Activated naive CD4-positive, alpha-beta T cell treated with anti-CD3 and anti-CD28 coated beads, Interleukin-2, amount 50 U/mL, for 16 hours (primary cell): ENCODE measurements at regions not wholly inside any gene's neighbourhood (a gene's known extent, or its start where the extent isn't known, plus 50 kb on each side); places are given as distances from the start of the nearest gene placed in this dataset.

Experiments
- DNase-seq: peaks from one replicate; pipeline ENCODE4 v3.0.0-alpha.2; 2020

GRCh38 chr5:74074111-74074510 is 448.1 kb downstream of the ARHGEF28 start:
- no peak for DNase-seq

DNA sequence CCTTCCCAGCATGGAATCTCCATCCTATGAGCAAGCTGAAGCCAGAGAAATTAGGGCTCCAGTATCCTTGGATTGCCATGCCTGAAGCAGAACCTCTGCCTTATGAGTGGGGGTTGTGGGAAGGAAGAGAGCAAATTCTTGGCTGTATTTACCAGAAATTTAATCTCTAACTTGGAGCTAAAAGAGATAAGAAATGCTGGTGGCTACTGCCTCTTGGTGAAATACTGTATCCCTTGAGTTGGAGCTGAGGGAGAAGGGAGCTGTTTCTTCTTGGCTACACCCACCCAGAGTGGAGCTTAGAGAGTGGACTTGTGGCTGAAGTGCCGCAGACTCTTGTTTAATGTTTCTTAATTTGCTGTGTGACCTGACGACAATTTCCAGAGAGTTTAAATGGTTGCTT is 447.3 kb downstream of the ARHGEF28 start:
- DNase-seq, result no peak

DNA sequence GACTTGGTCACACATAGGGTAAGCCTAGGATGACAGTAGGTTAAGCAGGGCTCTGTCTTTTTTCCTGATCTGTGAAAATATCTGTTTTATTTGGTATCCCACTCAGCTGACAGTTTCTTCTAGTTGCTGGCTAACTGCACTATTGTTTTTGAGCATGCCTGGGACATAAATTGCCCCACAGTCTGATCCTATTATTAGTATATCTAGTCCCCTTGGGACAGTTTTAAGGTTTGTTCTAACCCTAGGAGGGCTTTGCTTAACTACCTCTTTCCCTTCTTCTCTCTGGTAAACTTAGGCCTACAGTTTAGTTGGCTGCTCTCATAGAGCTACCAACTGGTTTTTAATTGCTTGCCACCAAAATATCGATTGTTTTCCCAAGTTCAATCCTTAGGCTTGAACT is 446.6 kb downstream of the ARHGEF28 start:
- DNase-seq, result no peak

DNA sequence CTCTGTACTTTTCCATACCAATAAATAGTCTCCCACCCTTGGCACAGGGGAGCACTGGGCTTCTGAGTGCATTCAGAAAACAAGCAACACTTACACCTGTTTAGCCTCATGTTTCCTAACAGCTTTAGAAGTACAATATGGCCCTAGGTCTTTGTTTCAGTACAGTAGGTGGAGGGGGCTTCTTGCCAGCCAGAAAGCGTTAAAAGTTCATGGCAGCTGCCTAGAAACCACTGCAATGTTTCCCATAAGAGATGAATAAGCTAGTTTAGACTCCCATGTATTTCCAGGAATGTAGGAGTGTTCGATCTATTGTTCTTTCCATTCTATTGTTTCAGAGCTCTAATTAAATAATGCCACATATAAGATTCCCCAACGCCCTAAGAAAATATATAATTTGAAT is 444.8 kb downstream of the ARHGEF28 start:
- DNase-seq, result no peak

- no peak for DNase-seq
These were observed 443.7 kb downstream of the ARHGEF28 start for GRCh38 chr5:74069741-74070140.

DNA sequence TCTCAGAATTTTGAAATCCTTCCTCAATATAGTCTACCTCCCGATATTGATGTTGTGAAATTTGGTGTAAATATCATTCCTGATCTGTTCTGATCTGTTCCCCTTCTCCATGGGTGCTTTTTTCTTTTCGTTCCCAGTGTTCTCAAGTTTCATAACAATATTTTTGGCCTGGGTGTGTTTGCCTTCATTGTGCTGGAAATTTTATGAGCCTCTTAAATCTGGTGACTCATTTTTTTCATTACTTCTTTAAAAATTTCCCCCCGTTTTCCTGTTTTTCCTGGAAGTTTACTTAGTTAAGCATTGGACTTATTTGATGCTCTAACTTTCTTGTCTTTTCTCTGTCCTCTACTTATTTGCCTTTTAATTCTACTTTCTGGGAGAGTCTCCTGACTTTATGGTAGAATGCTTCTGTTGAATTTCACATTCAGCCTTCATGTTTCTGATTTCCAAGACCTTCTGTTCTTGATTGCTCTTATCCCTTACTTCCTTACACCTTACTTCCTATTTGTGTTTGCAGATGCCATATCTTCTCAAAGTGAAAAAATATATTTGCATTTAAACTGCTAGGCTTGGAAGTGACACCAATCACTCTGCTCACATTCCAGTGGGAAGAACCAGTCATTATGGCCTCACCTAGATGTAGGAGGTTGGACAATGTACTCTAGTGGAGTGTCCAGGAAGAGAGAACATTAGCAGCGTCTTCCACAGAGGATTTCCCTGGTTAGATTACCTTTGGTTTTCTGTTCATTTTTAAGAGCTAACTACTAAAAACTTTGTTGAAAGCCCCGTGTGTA is 441.9 kb downstream of the ARHGEF28 start:
- no peak for DNase-seq

GRCh38 chr5:74064911-74065310 is 438.9 kb downstream of the ARHGEF28 start:
- DNase-seq, result no peak

GRCh38 chr5:74064225-74064624 is 438.2 kb downstream of the ARHGEF28 start:
- no peak for DNase-seq

DNA sequence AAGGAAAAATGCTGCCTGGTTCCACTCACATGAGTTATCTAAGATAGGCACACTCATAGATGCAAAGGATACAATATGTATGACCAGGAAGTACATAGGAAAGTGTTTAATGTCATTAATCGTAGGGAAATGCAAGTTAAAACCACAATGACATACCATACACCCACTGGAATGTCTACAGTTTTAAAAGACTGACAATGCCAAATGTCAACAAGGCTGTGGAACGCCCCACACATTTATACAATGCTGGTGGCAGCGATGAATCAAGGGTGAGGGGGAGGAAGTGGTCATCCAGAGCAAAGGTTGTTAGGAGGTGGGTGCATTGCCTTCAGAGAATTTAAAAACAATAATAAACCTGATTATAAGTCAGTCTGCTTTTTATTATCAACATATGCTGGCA is 437.8 kb downstream of the ARHGEF28 start:
- DNase-seq, result no peak

GRCh38 chr5:74063346-74063745 is 437.4 kb downstream of the ARHGEF28 start:
- DNase-seq, result no peak

DNA sequence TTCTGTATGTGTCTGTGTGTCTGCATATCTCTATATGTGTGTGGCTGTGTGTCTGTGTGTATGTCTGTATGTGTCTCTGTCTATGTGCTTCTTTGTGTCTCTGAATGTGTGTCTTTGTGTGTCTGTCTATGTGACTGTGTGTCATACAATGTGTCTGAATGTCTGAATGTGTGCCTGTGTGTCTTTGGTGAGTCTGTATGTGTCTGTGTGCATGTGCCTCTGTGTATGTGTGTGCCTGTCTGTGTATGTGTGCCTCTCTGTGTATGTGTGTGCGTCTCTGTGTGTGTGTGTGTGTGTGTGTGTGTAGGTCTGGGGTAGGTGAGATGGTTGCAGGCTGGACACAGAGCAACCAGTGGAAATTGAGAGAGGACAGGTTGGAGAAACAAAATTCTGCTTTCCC is 435.3 kb downstream of the ARHGEF28 start:
- no peak for DNase-seq

DNA sequence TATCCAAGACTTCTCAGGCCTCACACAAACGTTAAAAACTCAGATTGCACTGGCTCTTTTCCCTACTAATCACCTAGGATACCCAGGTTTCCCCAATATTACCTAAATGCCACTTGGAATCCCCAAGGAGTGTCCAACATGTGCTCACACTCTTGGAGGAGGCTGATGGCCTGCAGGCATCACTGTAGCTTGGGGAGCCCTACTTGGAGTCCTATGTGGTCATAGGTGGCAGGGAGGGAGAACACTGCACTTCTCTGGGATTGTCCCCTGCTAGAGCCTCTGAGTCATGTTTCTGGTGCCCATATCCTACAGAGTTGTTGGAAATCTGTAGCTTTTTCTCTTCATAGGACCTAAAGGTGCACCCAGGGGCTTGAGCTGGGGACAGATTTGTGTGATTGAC is 433.7 kb downstream of the ARHGEF28 start:
- no peak for DNase-seq

- DNase-seq, result no peak
These were observed 430.8 kb downstream of the ARHGEF28 start for GRCh38 chr5:74056789-74057164.

DNA sequence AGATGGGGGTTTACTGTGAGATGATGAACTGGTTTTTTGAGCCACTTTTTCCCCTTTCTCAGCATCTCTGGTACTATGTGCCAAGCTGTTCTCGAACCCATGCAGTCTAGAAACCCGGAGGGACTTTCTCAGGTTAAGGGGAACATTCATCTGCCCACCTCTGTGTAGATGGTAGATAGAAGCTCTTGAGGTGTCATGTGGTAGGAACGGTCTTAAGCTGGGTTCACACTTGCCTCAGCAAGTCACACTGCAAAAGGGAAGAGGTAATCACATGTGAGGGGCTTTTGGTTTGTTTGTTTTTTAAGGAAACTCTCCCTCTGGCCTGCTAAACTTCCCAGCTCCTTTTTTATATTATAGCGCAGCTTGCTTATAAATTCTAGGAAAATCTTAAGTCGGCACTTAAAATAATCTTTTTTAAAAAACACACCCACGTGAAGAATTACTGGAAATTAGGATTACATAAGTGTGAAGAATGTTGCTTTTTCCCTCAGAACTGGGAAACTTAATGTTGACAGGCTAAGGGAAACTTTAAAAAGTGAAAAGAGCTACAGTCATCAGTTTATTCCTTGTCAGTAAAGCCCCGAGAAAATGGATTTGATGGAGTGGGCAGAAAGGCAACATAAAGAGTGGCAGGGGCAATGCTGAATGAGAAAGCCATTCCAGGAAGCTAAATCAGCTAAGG is 430.3 kb downstream of the ARHGEF28 start:
- no peak for DNase-seq

GRCh38 chr5:74055486-74056106 is 429.6 kb downstream of the ARHGEF28 start:
- no peak for DNase-seq

DNA sequence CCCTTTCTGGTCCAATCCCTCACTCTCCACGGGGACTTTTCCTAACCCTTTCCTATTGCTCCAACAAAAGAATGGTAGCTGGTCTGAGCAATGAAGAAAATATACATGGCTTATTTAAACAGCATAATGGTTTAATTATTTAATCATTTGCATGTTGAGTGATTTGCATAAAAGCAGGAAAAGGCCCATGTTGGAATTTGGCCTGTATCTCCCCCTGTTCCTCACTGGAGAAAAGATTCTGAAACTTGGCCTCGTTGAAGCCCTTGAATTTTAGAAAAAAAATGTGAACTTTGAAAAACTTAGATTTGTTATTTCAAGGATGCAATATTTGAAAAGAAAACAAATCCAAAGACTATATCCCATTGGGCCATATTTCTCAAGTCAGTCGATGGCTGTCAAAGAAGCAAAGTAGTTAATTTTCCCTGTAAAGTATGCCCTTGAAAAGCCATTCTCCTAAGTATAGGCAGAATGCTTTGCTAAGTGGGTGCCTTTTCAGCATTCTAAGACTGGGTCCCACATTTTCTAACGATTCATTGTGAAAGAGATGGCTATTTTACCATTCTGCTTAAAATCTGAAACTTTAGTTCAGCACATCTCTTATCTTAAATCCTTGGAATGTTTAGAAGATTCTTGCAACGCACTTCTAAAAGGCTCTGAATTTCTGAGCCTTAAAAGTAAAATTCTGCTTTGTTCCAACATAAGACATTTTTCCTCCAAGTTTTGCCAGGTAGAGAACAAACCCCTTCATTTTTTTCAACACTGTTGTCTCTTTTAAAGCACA is 428.8 kb downstream of the ARHGEF28 start:
- no peak for DNase-seq

GRCh38 chr5:74054139-74054538 is 428.1 kb downstream of the ARHGEF28 start:
- DNase-seq, result no peak

DNA sequence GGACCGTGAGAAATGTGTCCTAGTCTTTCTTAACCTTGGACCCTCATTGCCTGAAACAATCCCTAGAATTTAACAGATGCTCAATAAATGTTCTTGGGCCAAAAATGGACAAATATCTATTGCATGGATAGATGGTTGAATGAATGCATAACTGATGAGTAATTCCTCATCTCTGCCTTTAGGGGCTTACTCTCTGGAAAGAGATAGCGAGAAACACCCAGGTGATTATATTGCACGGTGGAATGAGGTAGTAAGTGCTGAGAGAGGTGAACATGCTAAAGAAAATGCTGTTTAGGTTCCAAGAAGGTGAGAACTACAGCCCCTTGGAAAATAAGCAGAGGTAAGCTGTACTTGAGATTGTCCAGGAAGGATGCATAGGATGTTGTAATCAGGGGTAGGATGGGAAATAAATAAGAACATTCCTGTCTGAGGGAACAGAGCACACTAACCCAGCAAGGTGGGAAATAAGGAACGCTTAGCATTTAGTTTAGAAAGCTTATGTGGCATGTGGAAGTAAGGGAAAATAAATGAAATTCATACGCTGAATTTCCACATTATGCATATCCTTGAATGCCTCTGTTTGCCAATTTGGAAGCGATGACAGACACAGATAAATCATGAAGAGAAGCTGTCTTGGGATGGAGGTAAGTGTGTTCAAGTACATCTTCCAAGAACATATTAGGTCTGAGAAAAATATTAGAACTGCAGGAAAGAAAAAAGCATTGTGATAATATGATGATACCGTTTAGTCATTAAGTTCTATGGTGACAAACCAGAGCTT is 426.6 kb downstream of the ARHGEF28 start:
- no peak for DNase-seq

DNA sequence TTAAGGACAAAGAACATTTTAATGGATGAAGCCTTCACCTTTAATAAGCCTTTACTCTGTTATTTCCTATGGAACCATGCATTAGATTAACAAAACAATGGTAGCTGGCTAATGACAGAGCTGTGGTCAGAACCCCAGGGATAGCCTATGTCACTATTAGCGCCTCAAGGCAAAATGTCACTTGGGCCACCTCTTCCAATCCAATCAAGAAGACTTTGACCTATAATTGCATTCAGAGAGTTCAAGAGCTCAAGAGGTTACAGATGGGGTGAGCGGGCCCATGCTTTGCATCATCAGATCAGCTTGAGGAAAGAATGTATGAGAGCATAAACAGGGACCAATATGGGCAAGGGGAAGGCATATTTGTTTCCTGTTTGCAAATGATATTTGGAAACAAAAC is 425.1 kb downstream of the ARHGEF28 start:
- no peak for DNase-seq

GRCh38 chr5:74044936-74045335 is 418.9 kb downstream of the ARHGEF28 start:
- DNase-seq, result no peak

DNA sequence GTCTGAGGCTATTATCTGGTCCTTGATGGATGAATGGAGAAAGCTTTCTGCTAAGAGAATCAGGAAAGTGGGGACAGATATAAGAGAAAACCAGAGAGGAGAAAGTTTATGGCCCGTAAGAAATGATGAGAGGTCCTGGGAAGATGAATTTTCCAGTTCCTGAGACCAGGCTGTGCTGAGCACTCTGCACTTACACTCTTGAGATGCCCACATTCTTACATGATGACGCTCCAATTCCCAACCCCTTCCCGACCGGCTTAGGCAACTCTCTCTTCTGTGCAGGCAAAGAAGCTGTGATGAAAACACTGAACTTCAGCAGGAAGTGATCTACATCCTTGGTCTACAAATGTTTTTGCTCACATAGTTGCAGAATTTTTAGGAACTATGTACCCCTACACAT is 417.0 kb downstream of the ARHGEF28 start:
- DNase-seq, result no peak

GRCh38 chr5:74042559-74042958 is 416.6 kb downstream of the ARHGEF28 start:
- DNase-seq, result no peak

GRCh38 chr5:74041913-74042312 is 415.9 kb downstream of the ARHGEF28 start:
- DNase-seq, result no peak
